ENCODE measurements at regions not wholly inside any gene's neighbourhood (a gene's known extent, or its start where the extent isn't known, plus 50 kb on each side); places are given as distances from the start of the nearest gene placed in this dataset.

- Histone ChIP-seq H3K36me3 (no peaks in the 10 kb centered on the region), H3K9me3 (no peaks in the 10 kb centered on the region), H3K4me3 (no peak overlapping the region), H3K4me1 (no peaks in the 10 kb centered on the region), H3K27ac (no peak overlapping the region), H3K27me3 (no peaks in the 10 kb centered on the region)
- intact Hi-C loops (cut with DNase I; ENCODE audit: low total_unique reads): no loop called here
- TF ChIP-seq, protein P1, sequence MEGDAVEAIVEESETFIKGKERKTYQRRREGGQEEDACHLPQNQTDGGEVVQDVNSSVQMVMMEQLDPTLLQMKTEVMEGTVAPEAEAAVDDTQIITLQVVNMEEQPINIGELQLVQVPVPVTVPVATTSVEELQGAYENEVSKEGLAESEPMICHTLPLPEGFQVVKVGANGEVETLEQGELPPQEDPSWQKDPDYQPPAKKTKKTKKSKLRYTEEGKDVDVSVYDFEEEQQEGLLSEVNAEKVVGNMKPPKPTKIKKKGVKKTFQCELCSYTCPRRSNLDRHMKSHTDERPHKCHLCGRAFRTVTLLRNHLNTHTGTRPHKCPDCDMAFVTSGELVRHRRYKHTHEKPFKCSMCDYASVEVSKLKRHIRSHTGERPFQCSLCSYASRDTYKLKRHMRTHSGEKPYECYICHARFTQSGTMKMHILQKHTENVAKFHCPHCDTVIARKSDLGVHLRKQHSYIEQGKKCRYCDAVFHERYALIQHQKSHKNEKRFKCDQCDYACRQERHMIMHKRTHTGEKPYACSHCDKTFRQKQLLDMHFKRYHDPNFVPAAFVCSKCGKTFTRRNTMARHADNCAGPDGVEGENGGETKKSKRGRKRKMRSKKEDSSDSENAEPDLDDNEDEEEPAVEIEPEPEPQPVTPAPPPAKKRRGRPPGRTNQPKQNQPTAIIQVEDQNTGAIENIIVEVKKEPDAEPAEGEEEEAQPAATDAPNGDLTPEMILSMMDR (IDR thresholded peaks at IDR 0.05): no peak
- no peak for TF ChIP-seq EP300 (IDR thresholded peaks at IDR 0.05)
- TF ChIP-seq POLR2A (IDR thresholded peaks at IDR 0.05): no peak
- TF ChIP-seq POLR2AphosphoS5 (IDR thresholded peaks at IDR 0.05): no peak
- no peak for DNase-seq
- WGBS, 5 donors: 41 to 54% (median 44%) methylated on average over 2 of the region's 2 CpGs
Observed at GRCh38 chr5:18099261-18099660, 465.0 kb downstream of the TAF11L14 start.

- Histone ChIP-seq H3K27me3 (no peaks in the 10 kb centered on the region), H3K4me1 (no peaks in the 10 kb centered on the region), H3K9me3 (no peaks in the 10 kb centered on the region), H3K36me3 (no peaks in the 10 kb centered on the region), H3K27ac (no peak overlapping the region), H3K4me3 (no peak overlapping the region)
- no peak for TF ChIP-seq POLR2A (IDR thresholded peaks at IDR 0.05)
- no peak for TF ChIP-seq POLR2AphosphoS5 (IDR thresholded peaks at IDR 0.05)
- no peak for TF ChIP-seq EP300 (IDR thresholded peaks at IDR 0.05)
- TF ChIP-seq, protein P1 (IDR thresholded peaks at IDR 0.05): no peak
- intact Hi-C loops (cut with DNase I; ENCODE audit: low total_unique reads): no loop called here
- DNase-seq: no peak
Observed at GRCh38 chr5:18101532-18101931, 467.3 kb downstream of the TAF11L14 start.

- Histone ChIP-seq H3K36me3 (no peaks in the 10 kb centered on the region), H3K27ac (no peak overlapping the region), H3K4me1 (no peaks in the 10 kb centered on the region), H3K27me3 (no peaks in the 10 kb centered on the region), H3K4me3 (no peak overlapping the region), H3K9me3 (no peaks in the 10 kb centered on the region)
- intact Hi-C loops (cut with DNase I; ENCODE audit: low total_unique reads): no loop called here
- TF ChIP-seq, protein P1 (IDR thresholded peaks at IDR 0.05): no peak
- no peak for TF ChIP-seq POLR2AphosphoS5 (IDR thresholded peaks at IDR 0.05)
- no peak for TF ChIP-seq POLR2A (IDR thresholded peaks at IDR 0.05)
- no peak for TF ChIP-seq EP300 (IDR thresholded peaks at IDR 0.05)
- DNase-seq: no peak
- 14 to 44% (median 24%) methylated on average over 1 of the region's 1 CpG for WGBS, 5 donors
Observed at GRCh38 chr5:18102733-18103132, 468.5 kb downstream of the TAF11L14 start.

DNA sequence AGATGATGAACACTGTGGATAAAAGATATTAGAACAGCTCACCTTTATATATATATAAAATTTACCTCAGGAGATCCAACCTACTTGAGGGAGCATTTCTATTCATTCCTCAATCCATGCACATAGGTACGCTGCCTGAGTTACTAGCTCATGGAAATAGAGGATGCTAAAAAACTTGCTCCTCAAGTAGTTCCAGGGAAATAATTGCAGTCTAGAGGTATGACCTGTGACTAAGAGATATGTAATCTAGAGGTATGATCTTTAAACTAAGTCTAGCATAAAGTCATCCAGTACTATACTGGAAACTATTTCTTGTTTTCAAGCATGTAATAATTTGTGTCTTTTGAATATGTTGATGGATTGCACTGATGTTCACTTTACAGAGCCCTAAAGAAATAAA is 471.2 kb downstream of the TAF11L14 start:
- Histone ChIP-seq H3K4me1 (no peaks in the 10 kb centered on the region), H3K27me3 (no peaks in the 10 kb centered on the region), H3K4me3 (no peak overlapping the region), H3K9me3 (no peaks in the 10 kb centered on the region), H3K27ac (no peak overlapping the region), H3K36me3 (no peaks in the 10 kb centered on the region)
- TF ChIP-seq POLR2A (IDR thresholded peaks at IDR 0.05): no peak
- TF ChIP-seq, protein P1 (IDR thresholded peaks at IDR 0.05): no peak
- no peak for TF ChIP-seq POLR2AphosphoS5 (IDR thresholded peaks at IDR 0.05)
- no peak for TF ChIP-seq EP300 (IDR thresholded peaks at IDR 0.05)
- 91 to 100% (median 94%) methylated on average over 1 of the region's 1 CpG for WGBS, 5 donors
- DNase-seq: no peak
- intact Hi-C loops (cut with DNase I; ENCODE audit: low total_unique reads): no loop called here
